Sigmoid colon (tissue), 6 donors: ENCODE measurements at regions not wholly inside any gene's neighbourhood (a gene's known extent, or its start where the extent isn't known, plus 50 kb on each side); places are given as distances from the start of the nearest gene placed in this dataset.
"Not testable (repeated sequence)": the region's sequence is repeated elsewhere in the genome, so short reads cannot be mapped to it uniquely, and the experiment has no call there.

Experiments used
- DNase-seq: peaks from one replicate; pipeline ENCODE4 v3.0.0-alpha.2; 2019
- H3K27ac ChIP-seq, 4 donors: fragments of 200-600 bp; sonication (generic); one replicate each; pipeline ENCODE4 v1.5.1; 2016 to 2019; ENCODE audit warnings: mild to moderate bottlenecking in 1 of 4
- H3K27me3 ChIP-seq, 3 donors: fragments of 200-600 bp; sonication (generic); one replicate each; pipeline ENCODE4 v1.5.1; 2019; ENCODE audit warnings: mild to moderate bottlenecking in 1 of 3
- H3K36me3 ChIP-seq, 4 donors: fragments of 200-600 bp; sonication (generic); one replicate each; pipeline ENCODE4 v1.5.1; 2016 to 2019
- H3K4me1 ChIP-seq, 4 donors: fragments of 200-600 bp; sonication (generic); one replicate each; pipeline ENCODE4 v1.5.1; 2017 to 2019
- H3K4me3 ChIP-seq, 4 donors: fragments of 200-600 bp; sonication (generic); one replicate each; pipeline ENCODE4 v1.5.1; 2017 to 2019; ENCODE audit warnings: mild to moderate bottlenecking in 2 of 4, moderate library complexity in 1 of 4
- H3K9me3 ChIP-seq, 4 donors: fragments of 200-600 bp in 3 of 4; sonication (generic) in 3 of 4; one replicate each; pipeline versions ENCODE4 v1.5.1 to v1.6.1; 2013 to 2019
- CTCF ChIP-seq, 4 experiments: fragments of 450-650 bp in 3 of 4; fragments of 200-600 bp in 1 of 4; IDR thresholded peaks; one replicate each; pipeline ENCODE4 v1.5.1; 2016 to 2019; ENCODE audit warnings: antibody characterized with exemption in 4 of 4, mild to moderate bottlenecking in 3 of 4, moderate library complexity in 2 of 4
- EP300 ChIP-seq, 4 donors: sonication (generic); formaldehyde crosslinking; IDR thresholded peaks; one replicate each; pipeline ENCODE4 v1.6.1; 2017; ENCODE audit warnings: antibody characterized with exemption in 4 of 4
- POLR2A ChIP-seq, 2 donors: fragments of 450-650 bp; IDR thresholded peaks; one replicate each; pipeline ENCODE4 v1.6.1; 2016; ENCODE audit warnings: antibody characterized with exemption in 2 of 2, mild to moderate bottlenecking in 2 of 2, moderate library complexity in 2 of 2
- POLR2AphosphoS5 ChIP-seq, 4 donors: sonication (generic); formaldehyde crosslinking; IDR thresholded peaks; one replicate each; pipeline ENCODE4 v1.6.1; 2017; ENCODE audit warnings: antibody characterized with exemption in 4 of 4
- WGBS, 2 donors: extraction: QIAGEN DNeasy Blood & Tissue Kit; methylation state at CpG; one replicate each; pipeline ENCODE4 v1.1.7; 2013; 5-methylcytosine and 5-hydroxymethylcytosine counted together
- intact Hi-C: fragments of 100-400 bp; cut with DNase I; formaldehyde crosslinking; loops from one replicate; pipeline ENCODE4 v1.15.1; 2023
- donor health status: healthy with polysubstance abuse.
- donor health status: healthy.

DNA sequence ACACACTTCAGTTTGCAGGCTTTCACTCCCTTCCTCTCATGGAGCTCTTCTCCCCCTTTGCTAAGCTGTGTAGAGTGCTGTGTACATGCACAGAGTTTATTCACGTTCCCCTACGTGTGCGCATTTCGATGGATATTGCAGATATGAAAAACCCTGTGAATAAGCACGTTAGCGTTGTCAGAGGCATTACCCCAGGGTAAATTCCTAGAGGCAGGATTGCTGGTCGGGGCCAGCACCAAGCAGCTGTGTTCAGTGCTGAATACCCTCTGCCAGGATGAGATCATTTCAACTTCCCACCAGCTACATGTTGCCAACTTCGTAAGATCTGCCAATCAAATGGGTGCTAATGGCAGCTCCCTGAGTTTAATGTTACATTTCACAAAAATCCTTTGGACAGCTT lies 172.3 kb upstream of the PPP1R26 start:
- H3K36me3 ChIP-seq = no peaks in the 10 kb centered on the region
- TF ChIP-seq EP300 (IDR thresholded peaks at IDR 0.05) = no peak
- TF ChIP-seq CTCF (IDR thresholded peaks at IDR 0.05) = no peak
- no peak for TF ChIP-seq POLR2AphosphoS5 (IDR thresholded peaks at IDR 0.05)
- TF ChIP-seq POLR2A (IDR thresholded peaks at IDR 0.05) = no peak
- no peak for DNase-seq
- H3K4me1 ChIP-seq = no peaks in the 10 kb centered on the region
- no peak overlapping the region for H3K27ac ChIP-seq
- no peak overlapping the region for H3K4me3 ChIP-seq
- peaks cover 0 to under 1% (median 0%) of the 10 kb centered on the region in 4 donors for H3K9me3 ChIP-seq
- H3K27me3 ChIP-seq = peaks cover 5 to 48% (median 9%) of the 10 kb centered on the region in 3 donors
- intact Hi-C loops = no loop called here
- 76 to 84% methylated on average over 8 of the region's 8 CpGs for WGBS, 2 donors

DNA sequence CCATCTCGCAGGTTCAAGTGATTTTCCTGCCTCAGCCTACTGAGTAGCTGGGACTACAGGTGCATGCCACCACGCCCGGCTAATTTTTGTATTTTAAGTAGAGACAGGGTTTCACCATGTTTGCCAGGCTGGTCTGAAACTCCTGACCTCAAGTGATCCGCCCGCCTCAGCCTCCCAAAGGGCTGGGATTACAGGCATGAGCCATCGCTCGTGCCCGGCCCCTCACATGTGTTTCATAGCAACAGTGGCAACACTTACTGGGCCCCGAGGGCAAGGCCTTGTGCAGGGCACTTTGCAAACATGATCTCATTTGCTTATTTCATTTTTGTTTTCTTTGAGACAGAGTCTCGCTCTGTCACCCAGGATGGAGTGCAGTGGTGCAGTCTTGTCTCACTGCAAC lies 171.7 kb upstream of the PPP1R26 start:
- H3K27me3 ChIP-seq = peaks cover 5 to 42% (median 13%) of the 10 kb centered on the region in 3 donors
- DNase-seq, H3K27ac ChIP-seq, H3K4me3 ChIP-seq, H3K9me3 ChIP-seq, H3K36me3 ChIP-seq, intact Hi-C loops, H3K4me1 ChIP-seq: not testable (repeated sequence)
- 62 to 82% methylated on average over 10 of the region's 10 CpGs for WGBS, 2 donors

- H3K4me3 ChIP-seq = no peak overlapping the region
- no peaks in the 10 kb centered on the region for H3K4me1 ChIP-seq
- intact Hi-C loops = no loop called here
- TF ChIP-seq POLR2A (IDR thresholded peaks at IDR 0.05) (no peak), EP300 (IDR thresholded peaks at IDR 0.05) (no peak), POLR2AphosphoS5 (IDR thresholded peaks at IDR 0.05) (no peak), CTCF (IDR thresholded peaks at IDR 0.05) (no peak)
- no peak for DNase-seq
- 82 to 87% methylated on average over 30 of the region's 30 CpGs for WGBS, 2 donors
- peaks cover 5 to 34% (median 14%) of the 10 kb centered on the region in 3 donors for H3K27me3 ChIP-seq
- no peak overlapping the region for H3K27ac ChIP-seq
- H3K9me3 ChIP-seq = peaks cover 3 to 7% (median 5%) of the 10 kb centered on the region in 4 donors
- H3K36me3 ChIP-seq = no peaks in the 10 kb centered on the region
These were observed 170.5 kb upstream of the PPP1R26 start for GRCh38 chr9:135308821-135309762.

GRCh38 chr9:135309763-135310125 lies 169.8 kb upstream of the PPP1R26 start:
- peaks cover 3 to 7% (median 5%) of the 10 kb centered on the region in 4 donors for H3K9me3 ChIP-seq
- peaks cover 5 to 32% (median 14%) of the 10 kb centered on the region in 3 donors for H3K27me3 ChIP-seq
- 86 to 91% methylated on average over 11 of the region's 11 CpGs for WGBS, 2 donors
- DNase-seq = no peak
- H3K36me3 ChIP-seq = no peaks in the 10 kb centered on the region
- no peak overlapping the region for H3K27ac ChIP-seq
- TF ChIP-seq POLR2A (IDR thresholded peaks at IDR 0.05) = no peak
- TF ChIP-seq EP300 (IDR thresholded peaks at IDR 0.05) = no peak
- no peaks in the 10 kb centered on the region for H3K4me1 ChIP-seq
- H3K4me3 ChIP-seq = no peak overlapping the region
- intact Hi-C loops = no loop called here

DNA sequence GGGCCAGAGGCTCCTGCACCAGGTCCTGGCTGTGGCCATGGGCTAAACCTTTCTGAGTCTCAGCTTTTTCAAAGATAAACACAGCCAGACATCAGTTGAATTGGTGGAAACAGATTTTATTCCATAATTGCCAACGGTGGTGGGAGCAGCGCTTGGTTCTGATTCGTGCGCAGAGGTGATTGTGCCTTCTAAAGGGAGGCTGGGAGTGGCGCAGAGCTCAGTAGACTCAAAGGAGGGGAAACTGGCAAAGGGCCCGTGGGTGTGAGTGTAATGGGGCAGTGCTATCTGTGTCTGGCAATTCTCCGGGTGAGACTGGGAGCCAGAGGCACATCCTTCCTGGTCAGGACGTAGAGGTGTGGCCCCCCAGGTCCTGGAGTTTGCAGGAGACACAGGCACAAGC lies 169.4 kb upstream of the PPP1R26 start:
- Histone ChIP-seq H3K9me3 (peaks cover 3 to 7% (median 5%) of the 10 kb centered on the region in 4 donors), H3K4me1 (no peaks in the 10 kb centered on the region), H3K27me3 (peaks cover 5 to 28% (median 14%) of the 10 kb centered on the region in 3 donors), H3K36me3 (no peaks in the 10 kb centered on the region), H3K27ac (no peak overlapping the region), H3K4me3 (no peak overlapping the region)
- intact Hi-C loops = no loop called here
- TF ChIP-seq CTCF (IDR thresholded peaks at IDR 0.05) (no peak), POLR2A (IDR thresholded peaks at IDR 0.05) (no peak), POLR2AphosphoS5 (IDR thresholded peaks at IDR 0.05) (no peak), EP300 (IDR thresholded peaks at IDR 0.05) (no peak)
- 57 to 69% methylated on average over 8 of the region's 8 CpGs for WGBS, 2 donors
- DNase-seq = no peak
